ENCODE measurements at regions not wholly inside any gene's neighbourhood (a gene's known extent, or its start where the extent isn't known, plus 50 kb on each side); places are given as distances from the start of the nearest gene placed in this dataset.

GRCh38 chr6:87995461-87995860 is 52.2 kb upstream of the SPACA1 start:
- no peaks in the 10 kb centered on the region for H3K27me3 ChIP-seq (ENCODE audit: control insufficient read depth, insufficient read depth, low read length)
- H3K4me2 ChIP-seq (ENCODE audit: extremely low read depth, insufficient read depth, low read length) = no peak overlapping the region
- H3K79me2 ChIP-seq (ENCODE audit: control insufficient read depth, insufficient read depth, low read length) = no peaks in the 10 kb centered on the region
- TF ChIP-seq EZH2 (IDR thresholded peaks at IDR 0.05; ENCODE audit: low read length, missing control alignments) (no peak), CTCF (conservative IDR thresholded peaks at IDR 0.05 in 1 of 2, IDR thresholded peaks at IDR 0.05 in 1 of 2; ENCODE audit: low read depth in 1 of 2, low read length in 2 of 2) (no peak)
- H3K4me1 ChIP-seq (ENCODE audit: control insufficient read depth, extremely low read depth, insufficient read depth, low read length) = no peaks in the 10 kb centered on the region
- H3K9me3 ChIP-seq (ENCODE audit: control insufficient read depth, insufficient read depth, low read depth, low read length) = no peaks in the 10 kb centered on the region
- no peak overlapping the region for H3K27ac ChIP-seq (ENCODE audit: insufficient read depth, low read length)
- no peak for DNase-seq (ENCODE audit: low read depth in 2 of 2)
- H3K9ac ChIP-seq (ENCODE audit: insufficient read depth, low read length) = no peak overlapping the region
- H3K36me3 ChIP-seq (ENCODE audit: control insufficient read depth, insufficient read depth, low read length) = no peaks in the 10 kb centered on the region
- no peak overlapping the region for H3K4me3 ChIP-seq (replicated peaks in 1 of 4; ENCODE audit: control extremely low read depth in 1 of 4, insufficient read depth in 1 of 4, low read depth in 3 of 4, low read length in 4 of 4)
- no peak overlapping the region for H2AFZ ChIP-seq (ENCODE audit: low read length)
- no peaks in the 10 kb centered on the region for H4K20me1 ChIP-seq (ENCODE audit: control insufficient read depth, extremely low read depth, insufficient read depth, low read length)

- Histone ChIP-seq H3K27me3 (ENCODE audit: control insufficient read depth, insufficient read depth, low read length) (no peaks in the 10 kb centered on the region), H3K79me2 (ENCODE audit: control insufficient read depth, insufficient read depth, low read length) (no peaks in the 10 kb centered on the region), H4K20me1 (ENCODE audit: control insufficient read depth, extremely low read depth, insufficient read depth, low read length) (no peaks in the 10 kb centered on the region), H3K4me1 (ENCODE audit: control insufficient read depth, extremely low read depth, insufficient read depth, low read length) (no peaks in the 10 kb centered on the region), H2AFZ (ENCODE audit: low read length) (no peak overlapping the region), H3K9me3 (ENCODE audit: control insufficient read depth, insufficient read depth, low read depth, low read length) (no peaks in the 10 kb centered on the region), H3K4me3 (replicated peaks in 1 of 4; ENCODE audit: control extremely low read depth in 1 of 4, insufficient read depth in 1 of 4, low read depth in 3 of 4, low read length in 4 of 4) (no peak overlapping the region), H3K9ac (ENCODE audit: insufficient read depth, low read length) (no peak overlapping the region), H3K36me3 (ENCODE audit: control insufficient read depth, insufficient read depth, low read length) (no peaks in the 10 kb centered on the region), H3K4me2 (ENCODE audit: extremely low read depth, insufficient read depth, low read length) (no peak overlapping the region), H3K27ac (ENCODE audit: insufficient read depth, low read length) (no peak overlapping the region)
- TF ChIP-seq CTCF (conservative IDR thresholded peaks at IDR 0.05 in 1 of 2, IDR thresholded peaks at IDR 0.05 in 1 of 2; ENCODE audit: low read depth in 1 of 2, low read length in 2 of 2) (no peak), EZH2 (IDR thresholded peaks at IDR 0.05; ENCODE audit: low read length, missing control alignments) (no peak)
- no peak for DNase-seq (ENCODE audit: low read depth in 2 of 2)
These were observed 54.3 kb upstream of the SPACA1 start for GRCh38 chr6:87993356-87993755.

GRCh38 chr6:87990871-87991270 is 56.8 kb upstream of the SPACA1 start:
- H3K4me2 ChIP-seq (ENCODE audit: extremely low read depth, insufficient read depth, low read length) = no peak overlapping the region
- no peaks in the 10 kb centered on the region for H3K27me3 ChIP-seq (ENCODE audit: control insufficient read depth, insufficient read depth, low read length)
- no peaks in the 10 kb centered on the region for H3K36me3 ChIP-seq (ENCODE audit: control insufficient read depth, insufficient read depth, low read length)
- no peaks in the 10 kb centered on the region for H3K79me2 ChIP-seq (ENCODE audit: control insufficient read depth, insufficient read depth, low read length)
- H3K27ac ChIP-seq (ENCODE audit: insufficient read depth, low read length) = no peak overlapping the region
- no peak for DNase-seq (ENCODE audit: low read depth in 2 of 2)
- no peaks in the 10 kb centered on the region for H4K20me1 ChIP-seq (ENCODE audit: control insufficient read depth, extremely low read depth, insufficient read depth, low read length)
- H2AFZ ChIP-seq (ENCODE audit: low read length) = no peak overlapping the region
- H3K4me3 ChIP-seq (replicated peaks in 1 of 4; ENCODE audit: control extremely low read depth in 1 of 4, insufficient read depth in 1 of 4, low read depth in 3 of 4, low read length in 4 of 4) = no peak overlapping the region
- TF ChIP-seq CTCF (conservative IDR thresholded peaks at IDR 0.05 in 1 of 2, IDR thresholded peaks at IDR 0.05 in 1 of 2; ENCODE audit: low read depth in 1 of 2, low read length in 2 of 2) = no peak
- no peak for TF ChIP-seq EZH2 (IDR thresholded peaks at IDR 0.05; ENCODE audit: low read length, missing control alignments)
- no peaks in the 10 kb centered on the region for H3K4me1 ChIP-seq (ENCODE audit: control insufficient read depth, extremely low read depth, insufficient read depth, low read length)
- H3K9ac ChIP-seq (ENCODE audit: insufficient read depth, low read length) = no peak overlapping the region
- no peaks in the 10 kb centered on the region for H3K9me3 ChIP-seq (ENCODE audit: control insufficient read depth, insufficient read depth, low read depth, low read length)
